ENCODE measurements at regions not wholly inside any gene's neighbourhood (a gene's known extent, or its start where the extent isn't known, plus 50 kb on each side); places are given as distances from the start of the nearest gene placed in this dataset.

DNA sequence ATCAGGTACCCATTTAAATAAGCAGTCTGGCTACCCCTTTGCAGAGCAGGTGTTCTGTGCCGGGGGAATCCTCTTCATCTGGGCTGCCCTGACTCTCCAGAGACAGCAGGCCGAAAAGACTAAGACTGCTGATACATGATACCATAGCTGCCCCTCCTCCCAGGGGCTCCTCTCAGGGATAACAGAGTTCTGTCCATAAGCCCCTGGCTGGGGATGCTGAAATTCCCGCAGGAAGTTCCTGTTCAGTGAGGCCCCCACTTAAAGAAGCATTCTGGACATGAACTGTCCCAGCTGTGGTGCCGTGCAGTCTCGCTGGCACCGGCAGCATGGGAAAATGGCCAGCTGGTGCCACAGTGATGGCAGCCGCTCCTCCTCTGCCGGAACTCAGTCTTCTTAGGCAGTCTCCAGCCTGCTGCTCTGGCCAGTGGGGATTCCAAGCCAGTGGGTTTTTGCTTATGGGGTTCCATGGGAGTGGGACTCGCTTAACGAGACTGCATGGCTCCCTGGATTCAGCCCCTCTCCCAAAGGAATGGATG lies 1026.2 kb downstream of the NAALADL2 start:
- ATAC-seq (replicated peaks in 1 of 2), result no peak
- no peaks in the 10 kb centered on the region for H3K27me3 Mint-ChIP-seq (ENCODE audit: low read depth)
- no peak overlapping the region for H3K27ac Mint-ChIP-seq
- H3K36me3 Mint-ChIP-seq (ENCODE audit: insufficient read depth in 2 of 2), result peaks cover 0 to 5% of the 10 kb centered on the region in 2 donors
- no peaks in the 10 kb centered on the region for H3K4me1 Mint-ChIP-seq (ENCODE audit: low read depth)
- H3K9me3 Mint-ChIP-seq, result peaks cover 6 to 12% of the 10 kb centered on the region in 2 donors
- DNase-seq, result no peak
- no peak overlapping the region for H3K4me3 Mint-ChIP-seq

- Mint-ChIP-seq H3K36me3 (ENCODE audit: insufficient read depth in 2 of 2) (no peaks in the 10 kb centered on the region), H3K27ac (no peak overlapping the region)
- DNase-seq, result no peak
Measured at GRCh38 chr3:175879417-175879816, 1020.3 kb downstream of the NAALADL2 start.

DNA sequence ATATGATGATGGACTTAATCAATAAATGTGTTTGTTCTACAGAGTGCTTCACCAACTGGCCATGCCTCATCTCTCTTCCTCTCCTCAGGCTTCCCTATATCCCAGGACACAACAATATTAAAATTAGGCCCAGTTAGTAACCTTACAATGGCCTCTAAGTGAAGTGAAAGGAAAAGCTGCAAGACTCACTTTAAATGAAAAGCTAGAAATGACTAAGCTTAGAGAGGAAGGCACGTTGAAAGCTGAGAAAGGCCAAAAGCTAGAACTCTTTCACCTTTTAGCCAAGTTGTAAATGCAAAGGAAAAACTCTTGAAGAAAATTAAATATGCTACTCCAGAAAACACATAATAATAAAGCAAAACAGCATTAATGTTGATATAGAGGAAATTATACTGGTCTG lies 1010.3 kb downstream of the NAALADL2 start:
- Mint-ChIP-seq H3K27me3 (ENCODE audit: low read depth) (no peaks in the 10 kb centered on the region), H3K4me3 (no peak overlapping the region), H3K9me3 (peaks cover 3 to 7% of the 10 kb centered on the region in 2 donors), H3K4me1 (ENCODE audit: low read depth) (no peaks in the 10 kb centered on the region), H3K36me3 (ENCODE audit: insufficient read depth in 2 of 2) (no peaks in the 10 kb centered on the region), H3K27ac (no peak overlapping the region)
- ATAC-seq (replicated peaks in 1 of 2) (no peak), DNase-seq (no peak)

More at GRCh38 chr3:175879417-175879816, 1020.3 kb downstream of the NAALADL2 start:
- Mint-ChIP-seq H3K4me1 (ENCODE audit: low read depth) (no peaks in the 10 kb centered on the region), H3K27me3 (ENCODE audit: low read depth) (no peaks in the 10 kb centered on the region), H3K9me3 (peaks cover 3 to 8% of the 10 kb centered on the region in 2 donors), H3K4me3 (no peak overlapping the region)
- ATAC-seq (replicated peaks in 1 of 2), result no peak

DNA sequence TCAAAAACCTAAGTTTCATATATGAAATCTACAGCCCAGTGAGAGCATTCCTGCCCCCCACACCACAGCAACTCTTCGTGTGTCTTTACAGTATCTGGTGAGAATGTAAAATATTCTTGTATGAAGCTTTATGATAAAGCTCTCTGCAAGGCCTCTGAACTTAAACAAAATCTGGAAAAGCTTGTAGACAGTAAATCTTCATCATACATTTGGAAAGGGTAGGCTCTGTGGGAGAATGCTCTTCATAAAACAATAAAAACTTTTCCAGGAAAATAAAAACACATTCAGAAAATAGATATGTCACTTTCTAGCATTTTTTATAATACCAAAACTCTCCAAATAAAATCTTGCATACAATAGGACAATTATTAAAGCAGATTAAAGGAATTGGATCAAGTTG lies 1009.5 kb downstream of the NAALADL2 start:
- no peak overlapping the region for H3K4me3 Mint-ChIP-seq
- no peak overlapping the region for H3K27ac Mint-ChIP-seq
- no peaks in the 10 kb centered on the region for H3K27me3 Mint-ChIP-seq (ENCODE audit: low read depth)
- peaks cover 3 to 7% of the 10 kb centered on the region in 2 donors for H3K9me3 Mint-ChIP-seq
- DNase-seq, result no peak
- no peaks in the 10 kb centered on the region for H3K36me3 Mint-ChIP-seq (ENCODE audit: insufficient read depth in 2 of 2)
- no peak for ATAC-seq (replicated peaks in 1 of 2)
- no peaks in the 10 kb centered on the region for H3K4me1 Mint-ChIP-seq (ENCODE audit: low read depth)

DNA sequence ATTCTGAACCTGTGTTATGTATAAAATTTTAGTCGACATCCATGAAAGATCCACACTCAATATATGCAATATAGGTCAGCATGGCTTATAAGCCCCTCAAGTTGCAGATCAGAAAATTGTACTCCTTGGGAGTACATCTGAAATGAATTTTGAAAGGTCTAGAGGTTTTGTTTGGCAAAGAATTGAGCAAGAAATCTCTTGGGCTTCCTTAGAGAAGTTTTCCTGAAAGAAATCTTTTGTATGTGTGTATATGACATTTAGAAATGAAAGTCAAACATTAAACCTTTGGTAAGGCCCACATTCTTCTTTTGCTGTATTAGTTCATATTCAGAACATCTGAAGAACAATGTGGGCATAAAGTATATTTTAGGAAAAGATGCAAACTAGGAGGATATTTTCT lies 1006.6 kb downstream of the NAALADL2 start:
- no peaks in the 10 kb centered on the region for H3K36me3 Mint-ChIP-seq (ENCODE audit: insufficient read depth in 2 of 2)
- no peak overlapping the region for H3K27ac Mint-ChIP-seq
- no peaks in the 10 kb centered on the region for H3K27me3 Mint-ChIP-seq (ENCODE audit: low read depth)
- no peak for DNase-seq
- H3K4me3 Mint-ChIP-seq, result no peak overlapping the region
- no peak for ATAC-seq (replicated peaks in 1 of 2)
- H3K9me3 Mint-ChIP-seq, result peaks cover 1 to 3% of the 10 kb centered on the region in 2 donors
- H3K4me1 Mint-ChIP-seq (ENCODE audit: low read depth), result no peaks in the 10 kb centered on the region

- ATAC-seq (replicated peaks in 1 of 2) (no peak), DNase-seq (no peak)
- Mint-ChIP-seq H3K27me3 (ENCODE audit: low read depth) (no peaks in the 10 kb centered on the region), H3K36me3 (ENCODE audit: insufficient read depth in 2 of 2) (no peaks in the 10 kb centered on the region), H3K27ac (no peak overlapping the region), H3K4me3 (no peak overlapping the region), H3K9me3 (peaks cover 7 to 8% of the 10 kb centered on the region in 2 donors), H3K4me1 (ENCODE audit: low read depth) (no peaks in the 10 kb centered on the region)
Measured at GRCh38 chr3:175861916-175862315, 1002.8 kb downstream of the NAALADL2 start.
